Gastroesophageal sphincter (tissue), 4 donors: ENCODE measurements at regions not wholly inside any gene's neighbourhood (a gene's known extent, or its start where the extent isn't known, plus 50 kb on each side); places are given as distances from the start of the nearest gene placed in this dataset.

Experiments used
- ATAC-seq: fragments of 150-250 bp; one replicate; pipeline ENCODE4 v1.9.1; 2016; ENCODE audit warnings: mild to moderate bottlenecking, moderate library complexity
- H3K27ac ChIP-seq, 4 donors: fragments of 200-600 bp; sonication (generic) in 3 of 4; 1 replicate in 3 of 4; 2 replicates in 1 of 4; pipeline ENCODE4 v1.5.1; 2016 to 2019
- H3K27me3 ChIP-seq: fragments of 200-600 bp; sonication (generic); one replicate; pipeline ENCODE4 v1.5.1; 2019
- H3K36me3 ChIP-seq, 2 donors: fragments of 200-600 bp; sonication (generic); one replicate each; pipeline ENCODE4 v1.5.1; 2019; ENCODE audit warnings: control low read depth in 1 of 2
- H3K4me1 ChIP-seq, 3 donors: fragments of 200-600 bp; sonication (generic); 1 replicate in 2 of 3; 2 replicates in 1 of 3; pipeline ENCODE4 v1.5.1; 2016 to 2019; ENCODE audit warnings: control low read depth in 2 of 3
- H3K4me3 ChIP-seq, 2 donors: fragments of 200-600 bp; sonication (generic); one replicate each; pipeline ENCODE4 v1.5.1; 2019; ENCODE audit warnings: mild to moderate bottlenecking in 1 of 2, moderate library complexity in 1 of 2
- H3K9me3 ChIP-seq, 3 donors: fragments of 200-600 bp; sonication (generic); one replicate each; pipeline ENCODE4 v1.5.1; 2017 to 2019; ENCODE audit warnings: control low read depth in 2 of 3
- EP300 ChIP-seq: sonication (generic); formaldehyde crosslinking; IDR thresholded peaks from one replicate; pipeline ENCODE4 v1.6.1; 2017; ENCODE audit warnings: antibody characterized with exemption, mild to moderate bottlenecking
- POLR2A ChIP-seq, 2 donors: fragments of 450-650 bp; IDR thresholded peaks; one replicate each; pipeline ENCODE4 v1.6.1; 2017; ENCODE audit warnings: antibody characterized with exemption in 2 of 2, mild to moderate bottlenecking in 2 of 2, moderate library complexity in 1 of 2
- POLR2AphosphoS5 ChIP-seq: sonication (generic); formaldehyde crosslinking; IDR thresholded peaks from one replicate; pipeline ENCODE4 v1.6.1; 2017; ENCODE audit warnings: antibody characterized with exemption
- WGBS, 2 donors: methylation state at CpG; one replicate each; pipeline ENCODE4 v1.1.5; 2018; ENCODE audit warnings: low coverage in 1 of 2; 5-methylcytosine and 5-hydroxymethylcytosine counted together
- TF ChIP-seq, protein P1 (sequence below), 4 experiments: fragments of 200-600 bp in 2 of 4; fragments of 450-650 bp in 2 of 4; sonication (generic) in 1 of 4; IDR thresholded peaks; one replicate each; pipeline ENCODE4 v1.5.1; 2017 to 2019; ENCODE audit warnings: antibody characterized with exemption in 4 of 4, mild to moderate bottlenecking in 2 of 4, moderate library complexity in 2 of 4

DNA sequence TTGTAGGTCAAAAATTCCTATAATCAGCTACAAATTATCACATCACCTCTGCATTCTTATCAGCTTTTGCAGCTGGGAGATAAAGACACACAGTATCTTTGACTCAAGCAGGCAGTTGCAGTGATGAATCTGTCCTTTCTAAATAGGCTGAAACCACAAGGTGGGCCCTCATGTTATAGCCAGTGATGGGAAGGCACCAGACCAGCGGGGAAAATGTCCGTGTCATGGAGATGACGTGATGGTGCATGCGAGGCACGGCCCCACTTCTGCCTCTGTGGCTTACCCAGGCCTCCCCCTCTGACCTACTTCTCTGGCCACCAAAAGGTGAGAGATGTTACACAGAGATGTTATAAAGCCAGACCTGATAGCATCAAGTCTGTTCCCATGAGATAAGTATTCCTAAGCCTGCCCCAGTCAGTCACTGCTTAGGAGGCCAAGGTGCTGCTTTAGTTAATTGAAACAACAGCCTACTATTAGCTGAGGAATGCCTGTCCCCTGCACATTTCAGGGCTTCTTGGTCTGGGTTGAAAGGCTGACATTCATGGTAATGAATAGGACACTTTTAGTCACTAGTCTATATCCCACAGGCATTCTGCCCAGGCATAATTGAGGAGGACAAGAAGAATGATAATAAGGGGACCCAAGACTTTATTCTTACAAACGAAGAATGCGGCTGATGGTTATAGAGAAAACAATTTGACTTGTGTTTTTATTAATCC is 327.9 kb downstream of the LPIN1 start:
- ATAC-seq: no peak
- WGBS, 2 donors: 85 to 92% methylated on average over 3 to 7 of the region's 7 CpGs
- no peak overlapping the region for H3K4me3 ChIP-seq
- no peaks in the 10 kb centered on the region for H3K9me3 ChIP-seq
- H3K4me1 ChIP-seq: no peaks in the 10 kb centered on the region
- H3K27ac ChIP-seq: no peak overlapping the region
- TF ChIP-seq POLR2A (IDR thresholded peaks at IDR 0.05) (no peak), POLR2AphosphoS5 (no peak), EP300 (no peak)
- TF ChIP-seq, protein P1, sequence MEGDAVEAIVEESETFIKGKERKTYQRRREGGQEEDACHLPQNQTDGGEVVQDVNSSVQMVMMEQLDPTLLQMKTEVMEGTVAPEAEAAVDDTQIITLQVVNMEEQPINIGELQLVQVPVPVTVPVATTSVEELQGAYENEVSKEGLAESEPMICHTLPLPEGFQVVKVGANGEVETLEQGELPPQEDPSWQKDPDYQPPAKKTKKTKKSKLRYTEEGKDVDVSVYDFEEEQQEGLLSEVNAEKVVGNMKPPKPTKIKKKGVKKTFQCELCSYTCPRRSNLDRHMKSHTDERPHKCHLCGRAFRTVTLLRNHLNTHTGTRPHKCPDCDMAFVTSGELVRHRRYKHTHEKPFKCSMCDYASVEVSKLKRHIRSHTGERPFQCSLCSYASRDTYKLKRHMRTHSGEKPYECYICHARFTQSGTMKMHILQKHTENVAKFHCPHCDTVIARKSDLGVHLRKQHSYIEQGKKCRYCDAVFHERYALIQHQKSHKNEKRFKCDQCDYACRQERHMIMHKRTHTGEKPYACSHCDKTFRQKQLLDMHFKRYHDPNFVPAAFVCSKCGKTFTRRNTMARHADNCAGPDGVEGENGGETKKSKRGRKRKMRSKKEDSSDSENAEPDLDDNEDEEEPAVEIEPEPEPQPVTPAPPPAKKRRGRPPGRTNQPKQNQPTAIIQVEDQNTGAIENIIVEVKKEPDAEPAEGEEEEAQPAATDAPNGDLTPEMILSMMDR (IDR thresholded peaks at IDR 0.05): no peak
- no peaks in the 10 kb centered on the region for H3K36me3 ChIP-seq
- no peaks in the 10 kb centered on the region for H3K27me3 ChIP-seq

GRCh38 chr2:12074845-12075217 is 328.4 kb downstream of the LPIN1 start:
- H3K4me1 ChIP-seq: no peaks in the 10 kb centered on the region
- H3K9me3 ChIP-seq: no peaks in the 10 kb centered on the region
- TF ChIP-seq EP300: no peak
- no peak for TF ChIP-seq POLR2A (IDR thresholded peaks at IDR 0.05)
- no peak for TF ChIP-seq POLR2AphosphoS5
- TF ChIP-seq, protein P1 (IDR thresholded peaks at IDR 0.05): no peak
- no peak overlapping the region for H3K27ac ChIP-seq
- no peaks in the 10 kb centered on the region for H3K27me3 ChIP-seq
- 52 to 66% methylated on average over 2 of the region's 2 CpGs for WGBS, 2 donors
- no peak overlapping the region for H3K4me3 ChIP-seq
- no peaks in the 10 kb centered on the region for H3K36me3 ChIP-seq
- no peak for ATAC-seq

- Histone ChIP-seq H3K9me3 (no peaks in the 10 kb centered on the region), H3K27me3 (no peaks in the 10 kb centered on the region), H3K27ac (no peak overlapping the region), H3K4me1 (no peaks in the 10 kb centered on the region), H3K4me3 (no peak overlapping the region), H3K36me3 (no peaks in the 10 kb centered on the region)
- TF ChIP-seq, protein P1 (IDR thresholded peaks at IDR 0.05): no peak
- TF ChIP-seq POLR2A (IDR thresholded peaks at IDR 0.05): no peak
- TF ChIP-seq POLR2AphosphoS5: no peak
- no peak for TF ChIP-seq EP300
- WGBS, 2 donors: 88 to 100% methylated on average over 3 of the region's 3 CpGs
- ATAC-seq: no peak
These were observed 329.2 kb downstream of the LPIN1 start for GRCh38 chr2:12075603-12076002.

DNA sequence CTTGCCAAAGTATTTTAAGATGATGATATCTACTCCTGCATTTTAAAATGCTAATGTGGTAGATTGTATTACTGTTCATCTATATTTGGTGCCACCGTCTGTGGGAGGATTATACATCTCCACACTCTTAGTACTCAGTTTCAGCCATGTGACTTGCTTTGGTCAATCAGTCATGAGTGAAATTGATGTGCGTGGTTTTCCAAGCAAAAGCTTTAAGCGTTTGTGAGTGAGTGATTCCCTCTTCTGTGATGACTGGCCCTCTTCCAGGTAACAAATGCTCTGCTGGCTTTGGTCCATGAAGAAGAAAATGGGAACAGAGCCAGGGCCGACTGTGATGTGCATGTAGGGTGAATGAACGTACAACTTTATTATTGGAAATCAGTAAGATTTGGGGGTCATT is 330.4 kb downstream of the LPIN1 start:
- ATAC-seq: no peak
- no peak for TF ChIP-seq POLR2A (IDR thresholded peaks at IDR 0.05)
- TF ChIP-seq POLR2AphosphoS5: no peak
- no peak for TF ChIP-seq EP300
- TF ChIP-seq, protein P1 (IDR thresholded peaks at IDR 0.05): no peak
- H3K4me1 ChIP-seq: no peaks in the 10 kb centered on the region
- H3K9me3 ChIP-seq: no peaks in the 10 kb centered on the region
- H3K27ac ChIP-seq: no peak overlapping the region
- no peaks in the 10 kb centered on the region for H3K27me3 ChIP-seq
- no peaks in the 10 kb centered on the region for H3K36me3 ChIP-seq
- whole genome bisulfite sequencing, 2 donors: 19 to 40% methylated on average over 5 of the region's 5 CpGs
- no peak overlapping the region for H3K4me3 ChIP-seq

- H3K9me3 ChIP-seq: no peaks in the 10 kb centered on the region
- H3K4me3 ChIP-seq: no peak overlapping the region
- no peaks in the 10 kb centered on the region for H3K27me3 ChIP-seq
- no peaks in the 10 kb centered on the region for H3K36me3 ChIP-seq
- TF ChIP-seq POLR2AphosphoS5: no peak
- ATAC-seq: no peak
- 91 to 93% methylated on average over 4 of the region's 4 CpGs for WGBS, 2 donors
- H3K4me1 ChIP-seq: no peaks in the 10 kb centered on the region
- no peak overlapping the region for H3K27ac ChIP-seq
These were observed 333.9 kb downstream of the LPIN1 start for GRCh38 chr2:12080360-12080759.
